ENCODE measurements at regions not wholly inside any gene's neighbourhood (a gene's known extent, or its start where the extent isn't known, plus 50 kb on each side); places are given as distances from the start of the nearest gene placed in this dataset.

DNA sequence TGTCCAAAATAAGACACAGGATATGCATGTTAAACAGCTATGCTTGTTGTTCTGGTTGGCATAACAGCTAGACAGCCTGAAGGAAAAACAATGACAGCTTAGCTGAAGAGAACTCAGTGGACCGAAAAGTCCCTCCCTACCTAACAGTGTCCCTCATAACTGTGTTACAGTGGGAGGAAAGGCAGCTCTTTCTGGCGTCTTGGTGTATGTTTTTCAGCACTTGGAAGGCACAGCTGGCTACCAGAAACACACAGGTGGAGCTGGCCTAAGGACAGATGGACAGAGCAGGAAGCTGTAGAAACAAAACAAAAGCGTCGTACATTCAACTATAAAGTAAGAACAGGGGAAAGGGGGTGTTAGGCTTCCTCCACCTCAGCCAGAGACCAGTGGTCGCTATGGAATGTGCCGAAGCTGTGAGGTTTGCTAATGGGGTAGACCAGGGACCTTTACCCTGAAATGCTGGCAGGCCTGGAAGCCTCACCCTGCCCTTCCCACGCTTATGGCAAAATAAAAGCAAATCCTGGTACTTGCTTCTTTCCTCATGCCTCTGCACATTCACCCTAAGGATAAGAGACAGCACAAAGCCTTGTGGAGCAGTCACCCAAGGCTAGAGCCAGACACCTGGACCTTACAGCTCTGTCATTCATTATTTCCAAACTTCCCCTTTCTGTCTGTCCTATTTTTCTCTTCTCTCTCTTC lies 103.5 kb upstream of the TRIB2 start:
- no peak for DNase-seq (ENCODE audit: low spot score)
- TF ChIP-seq, protein P1, sequence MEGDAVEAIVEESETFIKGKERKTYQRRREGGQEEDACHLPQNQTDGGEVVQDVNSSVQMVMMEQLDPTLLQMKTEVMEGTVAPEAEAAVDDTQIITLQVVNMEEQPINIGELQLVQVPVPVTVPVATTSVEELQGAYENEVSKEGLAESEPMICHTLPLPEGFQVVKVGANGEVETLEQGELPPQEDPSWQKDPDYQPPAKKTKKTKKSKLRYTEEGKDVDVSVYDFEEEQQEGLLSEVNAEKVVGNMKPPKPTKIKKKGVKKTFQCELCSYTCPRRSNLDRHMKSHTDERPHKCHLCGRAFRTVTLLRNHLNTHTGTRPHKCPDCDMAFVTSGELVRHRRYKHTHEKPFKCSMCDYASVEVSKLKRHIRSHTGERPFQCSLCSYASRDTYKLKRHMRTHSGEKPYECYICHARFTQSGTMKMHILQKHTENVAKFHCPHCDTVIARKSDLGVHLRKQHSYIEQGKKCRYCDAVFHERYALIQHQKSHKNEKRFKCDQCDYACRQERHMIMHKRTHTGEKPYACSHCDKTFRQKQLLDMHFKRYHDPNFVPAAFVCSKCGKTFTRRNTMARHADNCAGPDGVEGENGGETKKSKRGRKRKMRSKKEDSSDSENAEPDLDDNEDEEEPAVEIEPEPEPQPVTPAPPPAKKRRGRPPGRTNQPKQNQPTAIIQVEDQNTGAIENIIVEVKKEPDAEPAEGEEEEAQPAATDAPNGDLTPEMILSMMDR (IDR thresholded peaks at IDR 0.05; ENCODE audit: borderline replicate concordance, control extremely low read depth, extremely low read depth, insufficient read depth, missing control alignments), result no peak
- in situ Hi-C loops (cut with MboI; ENCODE audit: low sequenced_read_pairs, unreplicated experiment), result no loop called here

DNA sequence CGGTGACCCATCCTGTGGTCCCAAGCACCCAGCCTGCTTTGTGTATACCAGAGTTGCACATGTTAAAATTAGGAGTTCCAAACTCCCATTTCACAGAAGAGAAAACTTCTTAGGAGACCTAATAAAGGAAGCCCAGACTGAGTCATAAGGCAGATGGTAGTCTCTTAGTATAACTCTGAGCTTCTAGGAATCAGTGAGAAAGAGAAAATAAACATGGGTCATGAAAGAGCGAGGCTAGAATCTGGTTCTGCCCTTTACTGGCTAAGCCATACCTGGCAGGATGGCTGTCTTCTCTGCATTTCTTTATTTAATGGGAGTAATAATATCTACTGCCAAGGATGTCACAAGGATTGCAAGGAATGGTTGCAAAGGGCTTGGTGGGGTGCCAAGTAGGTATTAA lies 101.2 kb upstream of the TRIB2 start:
- in situ Hi-C loops (cut with MboI; ENCODE audit: low sequenced_read_pairs, unreplicated experiment), result no loop called here
- DNase-seq (ENCODE audit: low spot score), result no peak
- TF ChIP-seq, protein P1 (IDR thresholded peaks at IDR 0.05; ENCODE audit: borderline replicate concordance, control extremely low read depth, extremely low read depth, insufficient read depth, missing control alignments), result no peak

DNA sequence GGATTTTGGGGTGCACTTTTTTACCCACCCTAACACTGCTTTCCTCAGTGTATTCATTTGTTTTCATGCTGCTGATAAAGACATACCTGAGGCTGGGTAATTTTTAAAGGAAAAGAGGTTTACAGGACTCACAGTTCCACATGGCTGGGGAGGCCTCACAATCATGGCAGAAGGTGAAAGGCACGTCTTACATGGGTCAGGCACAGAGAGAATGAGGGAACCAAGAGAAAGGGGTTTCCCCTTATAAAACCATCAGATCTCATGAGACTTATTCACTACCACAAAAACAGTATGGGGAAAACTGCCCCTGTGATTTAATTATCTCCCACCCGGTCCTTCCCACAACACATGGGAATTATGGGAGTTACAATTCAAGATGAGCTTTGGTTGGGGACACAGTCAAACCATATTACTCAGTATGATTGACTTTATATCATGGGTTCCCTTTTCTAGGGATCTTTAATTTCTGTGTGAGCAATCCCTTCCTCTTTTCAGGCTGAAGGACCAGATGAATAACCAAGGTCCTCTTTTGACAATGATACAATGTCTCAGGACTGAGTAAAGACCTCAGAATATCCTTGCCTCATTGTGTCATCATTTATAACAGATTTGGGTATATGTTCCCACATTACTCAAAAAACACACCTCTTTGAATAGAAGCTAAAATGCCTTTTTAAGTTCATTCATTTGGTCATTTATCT lies 100.1 kb upstream of the TRIB2 start:
- in situ Hi-C loops (cut with MboI; ENCODE audit: low sequenced_read_pairs, unreplicated experiment), result no loop called here
- DNase-seq (ENCODE audit: low spot score), result no peak
- TF ChIP-seq, protein P1 (IDR thresholded peaks at IDR 0.05; ENCODE audit: borderline replicate concordance, control extremely low read depth, extremely low read depth, insufficient read depth, missing control alignments), result no peak

DNA sequence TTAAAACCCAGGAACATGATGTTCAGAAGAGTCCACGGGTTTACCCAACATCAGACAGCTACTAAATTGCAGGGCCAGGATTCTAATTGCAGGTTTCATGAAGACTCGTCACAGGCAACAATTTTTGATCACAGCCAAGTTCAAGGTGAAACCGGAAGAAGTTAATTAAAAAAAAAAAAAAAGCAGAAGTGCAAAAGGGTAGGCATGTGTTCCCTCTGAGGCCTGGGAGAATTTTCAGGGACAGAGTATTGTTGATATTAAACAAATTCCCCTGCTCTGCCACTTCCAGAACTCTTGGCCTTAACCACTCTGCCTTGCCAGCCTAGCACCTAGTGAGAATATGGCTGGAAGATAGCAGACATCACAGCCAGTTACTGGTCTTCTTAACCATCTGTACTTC lies 99.4 kb upstream of the TRIB2 start:
- in situ Hi-C loops (cut with MboI; ENCODE audit: low sequenced_read_pairs, unreplicated experiment), result no loop called here
- DNase-seq (ENCODE audit: low spot score), result no peak
- TF ChIP-seq, protein P1 (IDR thresholded peaks at IDR 0.05; ENCODE audit: borderline replicate concordance, control extremely low read depth, extremely low read depth, insufficient read depth, missing control alignments), result no peak

DNA sequence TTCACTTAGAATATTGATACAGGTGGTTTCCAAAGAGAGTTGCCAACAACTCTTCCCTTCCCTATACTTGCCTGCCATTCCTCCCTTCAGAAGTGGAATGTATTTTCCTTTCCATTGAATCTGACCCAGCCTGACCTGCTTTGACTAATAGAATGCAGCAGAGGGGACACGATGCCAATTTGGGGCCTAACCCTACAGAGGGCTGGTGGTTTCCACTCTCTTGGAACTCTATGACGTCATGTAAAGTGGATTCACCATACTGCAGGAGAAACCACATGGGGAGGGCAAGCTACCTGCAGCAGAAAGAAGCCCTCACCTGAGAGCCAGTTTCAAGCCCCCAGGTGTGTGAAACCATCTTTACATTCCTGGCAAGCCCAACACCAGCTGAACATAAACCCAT lies 98.9 kb upstream of the TRIB2 start:
- in situ Hi-C loops (cut with MboI; ENCODE audit: low sequenced_read_pairs, unreplicated experiment), result no loop called here
- TF ChIP-seq, protein P1 (IDR thresholded peaks at IDR 0.05; ENCODE audit: borderline replicate concordance, control extremely low read depth, extremely low read depth, insufficient read depth, missing control alignments), result no peak

DNA sequence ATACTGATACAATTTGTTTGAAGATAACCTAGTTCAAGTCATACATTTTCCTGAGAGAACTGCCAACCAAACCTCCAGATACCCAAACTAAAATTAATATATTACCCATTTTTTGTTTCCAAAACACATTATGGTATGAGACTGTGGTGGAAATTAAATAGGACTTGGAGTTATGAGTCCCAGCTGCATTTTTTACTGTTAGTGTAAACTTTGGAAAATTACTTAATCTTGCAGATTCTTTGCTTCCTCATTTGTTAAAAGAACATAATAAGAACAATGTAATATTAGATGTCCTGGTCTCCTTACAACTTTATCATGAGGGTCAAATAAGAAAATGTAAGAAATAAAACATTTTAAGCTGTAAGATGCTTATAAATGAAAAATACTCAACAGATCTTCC lies 98.2 kb upstream of the TRIB2 start:
- TF ChIP-seq, protein P1 (IDR thresholded peaks at IDR 0.05; ENCODE audit: borderline replicate concordance, control extremely low read depth, extremely low read depth, insufficient read depth, missing control alignments), result no peak
- no peak for DNase-seq (ENCODE audit: low spot score)
- in situ Hi-C loops (cut with MboI; ENCODE audit: low sequenced_read_pairs, unreplicated experiment), result no loop called here

More for the DNA sequence above, 98.9 kb upstream of the TRIB2 start:
- no peak for DNase-seq (ENCODE audit: low spot score)

Measured in GM13976 (cell line).